OCI-LY1 (cell line): ENCODE measurements at regions not wholly inside any gene's neighbourhood (a gene's known extent, or its start where the extent isn't known, plus 50 kb on each side); places are given as distances from the start of the nearest gene placed in this dataset.

Experiments used
- H2AFZ ChIP-seq: fragments of 200-600 bp; sonication (generic), shearing (Covaris generic); 2 replicates; pipeline ENCODE4 v1.6.0; 2014; ENCODE audit warnings: antibody characterized with exemption, mild to moderate bottlenecking, low read length
- H3F3A ChIP-seq: fragments of 200-600 bp; sonication (generic), shearing (Covaris generic); 2 replicates; pipeline ENCODE4 v1.6.0; 2014; ENCODE audit warnings: mild to moderate bottlenecking, antibody characterized with exemption, low read length, moderate library complexity; ENCODE audit not compliant: insufficient read depth
- H3K27ac ChIP-seq: fragments of 200-600 bp; sonication (generic); 2 replicates; pipeline ENCODE4 v1.5.1; 2014; ENCODE audit warnings: low read length, mixed run types, mild to moderate bottlenecking, low read depth; ENCODE audit not compliant: poor library complexity, severe bottlenecking
- H3K27me3 ChIP-seq: fragments of 200-600 bp; sonication (generic); 2 replicates; pipeline ENCODE4 v1.6.0; 2014; ENCODE audit warnings: antibody characterized with exemption, mild to moderate bottlenecking, low read length, moderate library complexity; ENCODE audit not compliant: insufficient read depth
- H3K36me3 ChIP-seq: fragments of 200-600 bp; sonication (generic); 2 replicates; pipeline ENCODE4 v1.6.1; 2014; ENCODE audit warnings: mild to moderate bottlenecking, antibody characterized with exemption, low read length, moderate library complexity, mixed read lengths; ENCODE audit not compliant: insufficient read depth
- H3K4me1 ChIP-seq: fragments of 200-600 bp; sonication (generic); 2 replicates; pipeline ENCODE4 v1.5.1; 2014; ENCODE audit warnings: mild to moderate bottlenecking, low read length, moderate library complexity; ENCODE audit not compliant: insufficient read depth, severe bottlenecking
- H3K4me2 ChIP-seq: fragments of 200-600 bp; sonication (generic), shearing (Covaris generic); 2 replicates; pipeline ENCODE4 v1.6.1; 2014; ENCODE audit warnings: low read length
- H3K4me3 ChIP-seq: fragments of 200-600 bp; sonication (generic); 2 replicates; pipeline ENCODE4 v1.5.1; 2014; ENCODE audit warnings: low read length, low read depth, mild to moderate bottlenecking, mixed read lengths; ENCODE audit not compliant: poor library complexity, severe bottlenecking
- H3K79me2 ChIP-seq: fragments of 200-600 bp; shearing (Covaris generic); 2 replicates; pipeline ENCODE4 v1.6.1; 2016; ENCODE audit warnings: mixed run types, low read length, mixed read lengths; ENCODE audit not compliant: insufficient read depth
- H3K9ac ChIP-seq: fragments of 200-600 bp; sonication (generic), shearing (Covaris generic); 2 replicates; pipeline ENCODE4 v1.6.1; 2014; ENCODE audit warnings: mild to moderate bottlenecking, low read length, mixed read lengths
- H3K9me2 ChIP-seq: fragments of 200-600 bp; sonication (generic), shearing (Covaris generic); 2 replicates; pipeline ENCODE4 v1.6.1; 2014; ENCODE audit warnings: low read depth, mild to moderate bottlenecking, low read length, mixed read lengths
- H3K9me3 ChIP-seq: fragments of 200-600 bp; shearing (Covaris generic); 2 replicates; pipeline ENCODE4 v1.6.1; 2014; ENCODE audit warnings: low read length, mixed read lengths
- H4K20me1 ChIP-seq: fragments of 200-600 bp; sonication (generic), shearing (Covaris generic); 2 replicates; pipeline ENCODE4 v1.6.0; 2016; ENCODE audit warnings: mild to moderate bottlenecking, low read length; ENCODE audit not compliant: insufficient read depth
- EZH2 ChIP-seq: fragments of 200-600 bp; sonication (generic), shearing (Covaris generic); IDR thresholded peaks from 2 replicates; pipeline ENCODE4 v1.8.0; 2017; ENCODE audit warnings: borderline replicate concordance, mixed run types, mild to moderate bottlenecking, antibody characterized with exemption, low read length, moderate library complexity, mixed read lengths
- TF ChIP-seq, protein P1 (sequence below): fragments of 200-600 bp; sonication (generic), shearing (Covaris generic); IDR thresholded peaks from 2 replicates; pipeline ENCODE4 v1.5.1; 2017; ENCODE audit warnings: mild to moderate bottlenecking, antibody characterized with exemption, low read length, moderate library complexity, mixed read lengths

DNA sequence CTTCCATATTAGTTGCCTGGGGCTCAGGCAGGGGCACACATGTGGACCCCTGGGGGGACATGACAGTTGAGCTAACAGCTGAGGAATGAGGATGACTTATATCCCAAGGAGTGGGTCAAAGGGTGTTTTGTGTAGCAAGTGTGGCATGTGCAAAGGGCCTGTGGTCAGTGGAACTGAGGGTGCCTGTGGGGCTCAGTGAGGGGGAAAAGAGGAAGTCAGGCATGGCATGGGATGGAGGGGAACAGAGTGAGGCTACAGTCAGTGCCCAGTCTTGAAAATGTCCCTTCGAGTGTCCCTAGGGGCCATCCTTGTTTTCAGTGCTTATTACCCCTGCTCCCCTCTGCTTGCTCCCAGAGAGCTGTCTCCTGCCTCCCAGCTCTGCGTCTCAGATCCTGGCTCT lies 64.3 kb upstream of the CD99 start:
- H3K9ac ChIP-seq = no peak overlapping the region
- H3K4me1 ChIP-seq = peaks cover 20% of the 10 kb centered on the region
- H3K79me2 ChIP-seq = no peaks in the 10 kb centered on the region
- no peaks in the 10 kb centered on the region for H3K9me3 ChIP-seq
- no peak overlapping the region for H3K4me3 ChIP-seq
- H3K36me3 ChIP-seq = peaks cover 61% of the 10 kb centered on the region
- H3F3A ChIP-seq = 0 out of 2 replicates have a peak, but pooled peaks cover 5% of the 10 kb centered on the region
- no peaks in the 10 kb centered on the region for H3K27me3 ChIP-seq
- H3K27ac ChIP-seq = no peak overlapping the region
- H3K9me2 ChIP-seq = no peaks in the 10 kb centered on the region
- no peak overlapping the region for H3K4me2 ChIP-seq
- TF ChIP-seq, protein P1, sequence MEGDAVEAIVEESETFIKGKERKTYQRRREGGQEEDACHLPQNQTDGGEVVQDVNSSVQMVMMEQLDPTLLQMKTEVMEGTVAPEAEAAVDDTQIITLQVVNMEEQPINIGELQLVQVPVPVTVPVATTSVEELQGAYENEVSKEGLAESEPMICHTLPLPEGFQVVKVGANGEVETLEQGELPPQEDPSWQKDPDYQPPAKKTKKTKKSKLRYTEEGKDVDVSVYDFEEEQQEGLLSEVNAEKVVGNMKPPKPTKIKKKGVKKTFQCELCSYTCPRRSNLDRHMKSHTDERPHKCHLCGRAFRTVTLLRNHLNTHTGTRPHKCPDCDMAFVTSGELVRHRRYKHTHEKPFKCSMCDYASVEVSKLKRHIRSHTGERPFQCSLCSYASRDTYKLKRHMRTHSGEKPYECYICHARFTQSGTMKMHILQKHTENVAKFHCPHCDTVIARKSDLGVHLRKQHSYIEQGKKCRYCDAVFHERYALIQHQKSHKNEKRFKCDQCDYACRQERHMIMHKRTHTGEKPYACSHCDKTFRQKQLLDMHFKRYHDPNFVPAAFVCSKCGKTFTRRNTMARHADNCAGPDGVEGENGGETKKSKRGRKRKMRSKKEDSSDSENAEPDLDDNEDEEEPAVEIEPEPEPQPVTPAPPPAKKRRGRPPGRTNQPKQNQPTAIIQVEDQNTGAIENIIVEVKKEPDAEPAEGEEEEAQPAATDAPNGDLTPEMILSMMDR = no peak
- TF ChIP-seq EZH2 = no peak
- no peak overlapping the region for H2AFZ ChIP-seq
- H4K20me1 ChIP-seq = no peaks in the 10 kb centered on the region

GRCh38 chrX:2620576-2620975 lies 70.5 kb upstream of the CD99 start:
- Histone ChIP-seq H3K36me3 (peaks cover 67% of the 10 kb centered on the region), H3K27ac (no peak overlapping the region)
- TF ChIP-seq EZH2 = no peak
- TF ChIP-seq, protein P1 = no peak

GRCh38 chrX:2618516-2618915 lies 72.6 kb upstream of the CD99 start:
- Histone ChIP-seq H3K36me3 (peaks cover 76% of the 10 kb centered on the region), H3K9me2 (no peaks in the 10 kb centered on the region), H3K27me3 (no peaks in the 10 kb centered on the region), H3K4me3 (no peak overlapping the region), H3K9me3 (no peaks in the 10 kb centered on the region), H3K4me1 (no peaks in the 10 kb centered on the region), H3K27ac (no peak overlapping the region), H3K4me2 (no peak overlapping the region), H3K9ac (no peak overlapping the region), H3F3A (no peaks in the 10 kb centered on the region), H4K20me1 (no peaks in the 10 kb centered on the region), H2AFZ (no peak overlapping the region), H3K79me2 (no peaks in the 10 kb centered on the region)
- TF ChIP-seq, protein P1 = no peak
- no peak for TF ChIP-seq EZH2

More at GRCh38 chrX:2620576-2620975, 70.5 kb upstream of the CD99 start:
- H3K4me3 ChIP-seq = no peak overlapping the region
- H4K20me1 ChIP-seq = no peaks in the 10 kb centered on the region
- H3K9me3 ChIP-seq = no peaks in the 10 kb centered on the region
- H3K4me1 ChIP-seq = no peaks in the 10 kb centered on the region
- no peak overlapping the region for H3K9ac ChIP-seq
- no peaks in the 10 kb centered on the region for H3K9me2 ChIP-seq
- no peaks in the 10 kb centered on the region for H3K27me3 ChIP-seq
- no peak overlapping the region for H2AFZ ChIP-seq
- no peaks in the 10 kb centered on the region for H3K79me2 ChIP-seq
- no peaks in the 10 kb centered on the region for H3F3A ChIP-seq
- no peak overlapping the region for H3K4me2 ChIP-seq
